Left lung (tissue), 4 donors: ENCODE measurements at regions not wholly inside any gene's neighbourhood (a gene's known extent, or its start where the extent isn't known, plus 50 kb on each side); places are given as distances from the start of the nearest gene placed in this dataset.

Experiments
- ATAC-seq: fragments of 200-7000 bp; cut with Tn5 transposase; one replicate; pipeline ENCODE4 v1.9.1; 2020; ENCODE audit warnings: moderate library complexity
- DNase-seq, 4 donors: peaks; one replicate each; pipeline ENCODE4 v3.0.0-alpha.2; 2013 to 2020
- H3K27ac ChIP-seq, 2 donors: fragments of 200-600 bp; sonication (generic) in 1 of 2; one replicate each; pipeline versions ENCODE4 v1.5.0 to v1.8.0; 2020 to 2021
- H3K27me3 ChIP-seq, 2 donors: fragments of 200-600 bp; sonication (generic) in 1 of 2; one replicate each; pipeline versions ENCODE4 v1.5.0 to v1.8.0; 2020 to 2021
- H3K36me3 ChIP-seq, 2 donors: fragments of 200-600 bp; sonication (generic) in 1 of 2; one replicate each; pipeline versions ENCODE4 v1.5.0 to v1.8.0; 2020 to 2021
- H3K4me1 ChIP-seq, 2 donors: fragments of 200-600 bp; one replicate each; pipeline ENCODE4 v1.8.0; 2021
- H3K4me3 ChIP-seq, 2 donors: fragments of 200-600 bp; sonication (generic) in 1 of 2; one replicate each; pipeline versions ENCODE4 v1.5.0 to v1.8.0; 2020 to 2021; ENCODE audit warnings: mild to moderate bottlenecking in 1 of 2
- H3K9me3 ChIP-seq, 2 donors: fragments of 200-600 bp; sonication (generic) in 1 of 2; one replicate each; pipeline versions ENCODE4 v1.5.0 to v1.8.0; 2020 to 2021
- intact Hi-C, 2 donors: fragments of 100-400 bp; cut with DNase I; formaldehyde crosslinking; loops; one replicate each; pipeline versions ENCODE4 v1.11.2 to v1.14.2; 2022
- TF ChIP-seq, protein P1 (sequence below), 2 donors: fragments of 200-600 bp; sonication (generic) in 1 of 2; IDR thresholded peaks; one replicate each; pipeline versions ENCODE4 v1.5.0 to v1.8.0; 2021; ENCODE audit warnings: antibody characterized with exemption in 2 of 2
- donor health status: DM: no; HTN: yes; CAD: no.
- donor health status: DM: no; HTN: no; CAD: no.

DNA sequence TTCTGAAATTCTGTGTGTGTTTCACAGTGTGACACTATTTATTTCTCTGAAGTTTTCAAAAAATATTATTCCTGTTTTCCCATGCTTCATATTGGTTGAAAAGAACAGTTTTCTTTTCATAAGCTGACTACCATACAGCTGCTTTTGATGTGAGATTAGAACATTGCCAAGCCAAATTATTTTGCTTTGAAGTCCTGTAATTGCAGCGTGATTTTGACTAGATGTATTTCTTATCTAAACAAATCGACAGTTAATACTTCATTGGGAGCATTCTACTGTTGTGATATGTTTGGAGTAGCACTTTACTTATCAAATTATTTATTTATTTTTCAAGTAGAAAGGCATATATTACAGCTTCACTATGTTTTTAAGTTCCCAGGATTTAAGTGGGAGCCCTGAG is 132.0 kb downstream of the DACT1 start:
- TF ChIP-seq, protein P1, sequence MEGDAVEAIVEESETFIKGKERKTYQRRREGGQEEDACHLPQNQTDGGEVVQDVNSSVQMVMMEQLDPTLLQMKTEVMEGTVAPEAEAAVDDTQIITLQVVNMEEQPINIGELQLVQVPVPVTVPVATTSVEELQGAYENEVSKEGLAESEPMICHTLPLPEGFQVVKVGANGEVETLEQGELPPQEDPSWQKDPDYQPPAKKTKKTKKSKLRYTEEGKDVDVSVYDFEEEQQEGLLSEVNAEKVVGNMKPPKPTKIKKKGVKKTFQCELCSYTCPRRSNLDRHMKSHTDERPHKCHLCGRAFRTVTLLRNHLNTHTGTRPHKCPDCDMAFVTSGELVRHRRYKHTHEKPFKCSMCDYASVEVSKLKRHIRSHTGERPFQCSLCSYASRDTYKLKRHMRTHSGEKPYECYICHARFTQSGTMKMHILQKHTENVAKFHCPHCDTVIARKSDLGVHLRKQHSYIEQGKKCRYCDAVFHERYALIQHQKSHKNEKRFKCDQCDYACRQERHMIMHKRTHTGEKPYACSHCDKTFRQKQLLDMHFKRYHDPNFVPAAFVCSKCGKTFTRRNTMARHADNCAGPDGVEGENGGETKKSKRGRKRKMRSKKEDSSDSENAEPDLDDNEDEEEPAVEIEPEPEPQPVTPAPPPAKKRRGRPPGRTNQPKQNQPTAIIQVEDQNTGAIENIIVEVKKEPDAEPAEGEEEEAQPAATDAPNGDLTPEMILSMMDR (IDR thresholded peaks at IDR 0.05): no peak
- DNase-seq (peak in 1 of 4 donors; percentile 39), ATAC-seq (no peak)
- Histone ChIP-seq H3K9me3 (no peaks in the 10 kb centered on the region), H3K4me3 (no peak overlapping the region), H3K36me3 (no peaks in the 10 kb centered on the region), H3K27ac (no peak overlapping the region), H3K27me3 (no peaks in the 10 kb centered on the region), H3K4me1 (no peaks in the 10 kb centered on the region)
- intact Hi-C loops: no loop called here

DNA sequence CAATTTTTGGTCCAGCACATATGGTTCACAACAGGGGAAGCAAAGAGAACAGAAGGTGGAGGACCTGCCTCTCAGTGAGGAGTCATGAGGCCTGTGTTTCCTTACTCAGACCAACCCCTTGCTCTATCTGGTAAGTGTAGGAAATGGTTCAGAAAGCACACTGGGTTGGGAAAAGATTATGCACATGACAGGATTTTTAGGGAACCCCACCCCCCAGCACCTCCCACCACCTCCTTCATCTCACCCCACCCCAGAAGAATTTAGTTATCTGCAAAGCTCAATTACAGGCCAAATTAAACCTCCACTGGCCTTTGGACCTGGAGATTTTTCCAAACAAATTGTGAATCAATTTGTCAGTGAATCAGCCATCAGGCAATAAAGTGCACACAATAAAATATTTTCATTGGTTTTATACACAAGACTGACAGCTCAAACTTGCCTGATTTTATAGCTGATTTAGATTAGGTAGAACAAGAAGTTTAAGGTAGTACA is 132.8 kb downstream of the DACT1 start:
- no peak for ATAC-seq
- intact Hi-C loops: no loop called here
- no peaks in the 10 kb centered on the region for H3K4me1 ChIP-seq
- H3K36me3 ChIP-seq: no peaks in the 10 kb centered on the region
- TF ChIP-seq, protein P1 (IDR thresholded peaks at IDR 0.05): no peak
- no peak overlapping the region for H3K4me3 ChIP-seq
- DNase-seq: no peak
- no peak overlapping the region for H3K27ac ChIP-seq
- no peaks in the 10 kb centered on the region for H3K27me3 ChIP-seq
- no peaks in the 10 kb centered on the region for H3K9me3 ChIP-seq

DNA sequence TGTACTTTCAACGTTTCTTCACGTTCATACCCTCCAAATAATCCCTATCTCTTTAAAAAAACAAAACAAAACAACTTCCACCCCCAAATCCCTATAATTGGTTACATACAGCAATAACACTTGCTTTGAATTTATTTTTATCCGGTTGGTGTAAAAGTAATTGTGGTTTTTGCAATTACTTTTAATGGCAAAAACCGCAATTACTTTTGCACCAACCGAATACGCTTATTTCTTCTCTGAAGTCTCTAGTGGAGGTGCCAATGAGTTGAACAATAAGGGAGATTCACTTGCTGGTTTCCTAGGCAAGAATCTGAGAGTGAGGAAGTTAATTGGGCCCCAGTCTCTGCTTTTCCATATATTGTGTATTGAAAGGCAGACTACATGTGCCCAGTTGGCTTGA is 133.3 kb downstream of the DACT1 start:
- DNase-seq (no peak), ATAC-seq (no peak)
- Histone ChIP-seq H3K4me3 (no peak overlapping the region), H3K9me3 (no peaks in the 10 kb centered on the region), H3K4me1 (no peaks in the 10 kb centered on the region), H3K36me3 (no peaks in the 10 kb centered on the region), H3K27ac (no peak overlapping the region), H3K27me3 (no peaks in the 10 kb centered on the region)
- intact Hi-C loops: no loop called here
- TF ChIP-seq, protein P1 (IDR thresholded peaks at IDR 0.05): no peak

DNA sequence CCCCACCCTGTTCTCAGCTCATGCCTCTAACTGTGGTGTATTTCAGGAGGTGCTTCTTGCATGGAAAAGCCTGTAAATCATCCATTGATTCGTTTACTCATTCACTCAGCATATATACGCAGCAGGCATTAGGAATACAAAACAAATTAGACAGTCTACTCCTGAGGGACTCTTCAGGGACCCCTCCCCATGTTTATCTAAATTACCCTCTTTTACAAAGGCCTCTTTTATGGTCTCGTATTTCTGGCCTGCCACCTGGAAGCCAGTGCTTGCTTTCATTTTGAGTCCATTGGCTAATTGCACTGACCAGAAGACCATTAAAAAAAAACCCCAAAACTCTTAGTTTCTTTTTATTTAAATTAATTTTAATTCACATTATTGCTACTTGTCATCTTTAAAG is 134.4 kb downstream of the DACT1 start:
- H3K36me3 ChIP-seq: no peaks in the 10 kb centered on the region
- no peaks in the 10 kb centered on the region for H3K9me3 ChIP-seq
- no peak for DNase-seq
- TF ChIP-seq, protein P1 (IDR thresholded peaks at IDR 0.05): no peak
- no peak for ATAC-seq
- H3K4me3 ChIP-seq: no peak overlapping the region
- no peaks in the 10 kb centered on the region for H3K4me1 ChIP-seq
- no peaks in the 10 kb centered on the region for H3K27me3 ChIP-seq
- no peak overlapping the region for H3K27ac ChIP-seq
- intact Hi-C loops: no loop called here

DNA sequence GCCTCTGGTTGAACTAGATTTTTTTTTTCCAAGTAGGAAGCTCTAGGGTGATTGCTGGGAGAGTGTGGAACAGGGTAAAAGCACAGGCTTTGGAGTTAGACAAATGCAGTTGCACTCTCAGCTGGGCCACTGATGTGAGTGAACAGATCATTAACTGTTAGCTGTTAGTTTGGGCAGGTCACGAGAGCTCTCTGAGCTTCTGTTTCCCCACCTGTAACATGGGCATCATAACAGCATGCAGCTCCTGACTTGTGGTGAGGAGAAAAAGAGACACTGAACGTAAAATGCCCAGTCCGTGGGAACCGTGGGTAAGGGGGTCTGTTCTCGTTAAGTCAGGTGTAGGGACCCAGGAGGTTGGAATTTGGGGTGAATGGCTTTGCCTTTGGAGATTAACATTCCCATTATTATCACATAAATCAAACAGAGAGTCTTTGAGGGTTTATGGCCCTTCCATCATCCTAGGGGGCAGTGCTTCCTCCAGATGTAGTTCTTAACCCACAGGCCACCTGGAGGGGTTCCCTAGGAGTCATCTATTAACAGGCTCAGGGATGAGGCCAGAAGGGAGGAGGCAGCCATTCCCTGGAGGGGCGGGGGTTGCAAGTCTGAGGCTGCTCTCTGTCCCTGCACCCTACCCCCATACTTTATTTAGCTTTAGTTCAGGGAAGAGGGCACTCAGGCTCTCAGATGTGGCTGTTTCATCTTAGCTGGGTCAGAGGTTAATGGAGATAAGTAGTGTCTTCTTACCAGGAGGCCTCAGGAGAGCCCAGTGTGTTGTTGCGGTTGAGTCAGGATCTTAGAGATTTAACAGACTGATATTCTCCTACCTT is 135.2 kb downstream of the DACT1 start:
- H3K4me3 ChIP-seq: no peak overlapping the region
- no peaks in the 10 kb centered on the region for H3K36me3 ChIP-seq
- DNase-seq: no peak
- H3K27ac ChIP-seq: no peak overlapping the region
- intact Hi-C loops: no loop called here
- no peak for ATAC-seq
- no peaks in the 10 kb centered on the region for H3K27me3 ChIP-seq
- H3K4me1 ChIP-seq: no peaks in the 10 kb centered on the region
- TF ChIP-seq, protein P1 (IDR thresholded peaks at IDR 0.05): no peak
- no peaks in the 10 kb centered on the region for H3K9me3 ChIP-seq
